ENCODE measurements at regions not wholly inside any gene's neighbourhood (a gene's known extent, or its start where the extent isn't known, plus 50 kb on each side); places are given as distances from the start of the nearest gene placed in this dataset.

DNA sequence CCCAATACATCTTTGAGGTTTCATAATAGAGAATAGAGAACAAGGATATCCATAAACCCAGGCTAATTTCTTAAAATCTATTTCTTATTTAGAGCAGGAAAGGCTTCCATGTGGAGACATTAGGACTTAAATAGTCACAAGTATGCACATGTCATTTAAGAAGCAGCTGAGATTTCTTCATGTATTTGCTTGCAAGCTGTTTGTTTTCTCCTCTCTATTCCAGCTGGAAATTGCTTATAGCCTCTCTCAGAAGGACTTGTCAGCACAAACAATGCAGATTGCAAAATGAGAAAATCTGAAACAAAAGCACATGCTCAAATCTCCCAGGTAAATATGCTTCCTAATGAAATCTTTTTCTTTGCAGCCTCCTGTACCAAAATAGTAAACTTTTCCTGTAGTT, 1473.1 kb downstream of the CDH8 start:
- TF ChIP-seq CTCF (IDR thresholded peaks at IDR 0.05) (no peak), POLR2A (IDR thresholded peaks at IDR 0.05) (no peak), EP300 (IDR thresholded peaks at IDR 0.05) (no peak)
